ENCODE measurements at regions not wholly inside any gene's neighbourhood (a gene's known extent, or its start where the extent isn't known, plus 50 kb on each side); places are given as distances from the start of the nearest gene placed in this dataset.

DNA sequence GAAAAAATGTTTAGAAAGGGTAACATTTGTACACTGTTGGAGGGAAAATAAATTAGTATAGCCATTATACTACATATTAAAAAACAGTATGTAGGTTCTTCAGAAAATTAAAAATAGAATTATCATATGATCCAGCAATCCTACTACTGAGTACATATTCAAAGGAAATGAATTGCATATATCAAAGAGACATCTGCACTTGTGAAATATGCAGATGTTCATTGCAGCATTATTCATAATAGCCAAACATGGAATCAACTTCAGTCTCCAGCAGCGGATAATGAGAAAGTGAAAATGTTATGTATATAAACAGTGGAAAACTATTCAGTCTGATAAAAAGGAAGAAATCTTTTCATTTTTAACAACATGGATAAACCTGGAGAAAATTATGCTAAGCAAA lies 695.5 kb downstream of the SLCO4C1 start:
- Histone ChIP-seq H3K9ac (ENCODE audit: low read depth in 1 of 2, low read length in 2 of 2) (no peak overlapping the region), H3K27me3 (ENCODE audit: control insufficient read depth in 4 of 4, insufficient read depth in 4 of 4, low read length in 3 of 4) (no peaks in the 10 kb centered on the region), H3K4me1 (ENCODE audit: control insufficient read depth in 4 of 4, insufficient read depth in 4 of 4, low read length in 3 of 4) (no peaks in the 10 kb centered on the region), H3K27ac (ENCODE audit: low read depth in 1 of 2, low read length in 2 of 2) (no peak overlapping the region), H3K36me3 (ENCODE audit: control insufficient read depth in 4 of 4, insufficient read depth in 3 of 4, low read depth in 1 of 4, low read length in 3 of 4) (no peaks in the 10 kb centered on the region), H3K4me3 (ENCODE audit: low read depth in 1 of 3, low read length in 3 of 3) (no peak overlapping the region), H3K9me3 (ENCODE audit: control insufficient read depth in 4 of 4, low read length in 3 of 4) (no peaks in the 10 kb centered on the region)
- no peak for DNase-seq (ENCODE audit: low spot score)
- TF ChIP-seq RXRA (IDR thresholded peaks at IDR 0.05) (no peak), GABPA (IDR thresholded peaks at IDR 0.05 in 1 of 2, conservative IDR thresholded peaks at IDR 0.05 in 1 of 2) (no peak)
- WGBS: 92% methylated on average over 1 of the region's 1 CpG

DNA sequence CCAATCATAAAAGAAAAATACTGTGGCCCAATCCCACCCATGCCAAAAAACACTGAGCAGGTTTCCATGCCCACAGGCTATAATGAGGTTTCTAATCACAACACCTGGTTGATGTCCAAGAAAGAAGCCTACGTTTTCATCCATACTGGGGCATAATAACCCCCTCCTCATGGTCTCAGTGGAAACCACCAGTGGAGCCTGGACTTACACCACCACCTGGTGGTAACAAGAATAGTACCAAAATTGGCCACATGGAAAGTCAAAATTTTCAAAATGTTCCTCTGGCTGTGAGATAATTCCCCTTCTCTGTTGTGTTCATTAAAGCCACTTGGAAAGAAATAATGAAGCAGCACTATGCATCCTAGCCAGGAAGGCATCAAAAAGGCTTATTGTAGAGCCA lies 687.3 kb upstream of the ST8SIA4 start:
- Histone ChIP-seq H3K9me3 (ENCODE audit: control insufficient read depth in 4 of 4, low read length in 3 of 4) (peaks cover 0 to 5% (median under 1%) of the 10 kb centered on the region in 4 donors), H3K9ac (ENCODE audit: low read depth in 1 of 2, low read length in 2 of 2) (no peak overlapping the region), H3K4me3 (ENCODE audit: low read depth in 1 of 3, low read length in 3 of 3) (no peak overlapping the region), H3K27me3 (ENCODE audit: control insufficient read depth in 4 of 4, insufficient read depth in 4 of 4, low read length in 3 of 4) (no peaks in the 10 kb centered on the region), H3K4me1 (ENCODE audit: control insufficient read depth in 4 of 4, insufficient read depth in 4 of 4, low read length in 3 of 4) (no peaks in the 10 kb centered on the region), H3K36me3 (ENCODE audit: control insufficient read depth in 4 of 4, insufficient read depth in 3 of 4, low read depth in 1 of 4, low read length in 3 of 4) (no peaks in the 10 kb centered on the region), H3K27ac (ENCODE audit: low read depth in 1 of 2, low read length in 2 of 2) (no peak overlapping the region)
- WGBS: 25% methylated on average over 1 of the region's 1 CpG
- DNase-seq (ENCODE audit: low spot score): no peak
- TF ChIP-seq EGR1 (IDR thresholded peaks at IDR 0.05; ENCODE audit: low read depth in 2 of 2) (no peak), HNF4G (IDR thresholded peaks at IDR 0.05) (no peak), TAF1 (conservative IDR thresholded peaks at IDR 0.05) (no peak), YY1 (IDR thresholded peaks at IDR 0.05) (no peak), NR2F2 (IDR thresholded peaks at IDR 0.05) (no peak), HNF4A (conservative IDR thresholded peaks at IDR 0.05) (no peak), RXRA (IDR thresholded peaks at IDR 0.05) (no peak), FOXA1 (IDR thresholded peaks at IDR 0.05) (no peak), SP1 (IDR thresholded peaks at IDR 0.05) (no peak), FOXA2 (IDR thresholded peaks at IDR 0.05) (no peak), GABPA (IDR thresholded peaks at IDR 0.05 in 1 of 2, conservative IDR thresholded peaks at IDR 0.05 in 1 of 2) (no peak)
- TF ChIP-seq, protein P1, sequence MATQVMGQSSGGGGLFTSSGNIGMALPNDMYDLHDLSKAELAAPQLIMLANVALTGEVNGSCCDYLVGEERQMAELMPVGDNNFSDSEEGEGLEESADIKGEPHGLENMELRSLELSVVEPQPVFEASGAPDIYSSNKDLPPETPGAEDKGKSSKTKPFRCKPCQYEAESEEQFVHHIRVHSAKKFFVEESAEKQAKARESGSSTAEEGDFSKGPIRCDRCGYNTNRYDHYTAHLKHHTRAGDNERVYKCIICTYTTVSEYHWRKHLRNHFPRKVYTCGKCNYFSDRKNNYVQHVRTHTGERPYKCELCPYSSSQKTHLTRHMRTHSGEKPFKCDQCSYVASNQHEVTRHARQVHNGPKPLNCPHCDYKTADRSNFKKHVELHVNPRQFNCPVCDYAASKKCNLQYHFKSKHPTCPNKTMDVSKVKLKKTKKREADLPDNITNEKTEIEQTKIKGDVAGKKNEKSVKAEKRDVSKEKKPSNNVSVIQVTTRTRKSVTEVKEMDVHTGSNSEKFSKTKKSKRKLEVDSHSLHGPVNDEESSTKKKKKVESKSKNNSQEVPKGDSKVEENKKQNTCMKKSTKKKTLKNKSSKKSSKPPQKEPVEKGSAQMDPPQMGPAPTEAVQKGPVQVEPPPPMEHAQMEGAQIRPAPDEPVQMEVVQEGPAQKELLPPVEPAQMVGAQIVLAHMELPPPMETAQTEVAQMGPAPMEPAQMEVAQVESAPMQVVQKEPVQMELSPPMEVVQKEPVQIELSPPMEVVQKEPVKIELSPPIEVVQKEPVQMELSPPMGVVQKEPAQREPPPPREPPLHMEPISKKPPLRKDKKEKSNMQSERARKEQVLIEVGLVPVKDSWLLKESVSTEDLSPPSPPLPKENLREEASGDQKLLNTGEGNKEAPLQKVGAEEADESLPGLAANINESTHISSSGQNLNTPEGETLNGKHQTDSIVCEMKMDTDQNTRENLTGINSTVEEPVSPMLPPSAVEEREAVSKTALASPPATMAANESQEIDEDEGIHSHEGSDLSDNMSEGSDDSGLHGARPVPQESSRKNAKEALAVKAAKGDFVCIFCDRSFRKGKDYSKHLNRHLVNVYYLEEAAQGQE (IDR thresholded peaks at IDR 0.05): no peak
- TF ChIP-seq, protein P2, sequence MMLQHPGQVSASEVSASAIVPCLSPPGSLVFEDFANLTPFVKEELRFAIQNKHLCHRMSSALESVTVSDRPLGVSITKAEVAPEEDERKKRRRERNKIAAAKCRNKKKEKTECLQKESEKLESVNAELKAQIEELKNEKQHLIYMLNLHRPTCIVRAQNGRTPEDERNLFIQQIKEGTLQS (IDR thresholded peaks at IDR 0.05): no peak
- TF ChIP-seq, protein P3, sequence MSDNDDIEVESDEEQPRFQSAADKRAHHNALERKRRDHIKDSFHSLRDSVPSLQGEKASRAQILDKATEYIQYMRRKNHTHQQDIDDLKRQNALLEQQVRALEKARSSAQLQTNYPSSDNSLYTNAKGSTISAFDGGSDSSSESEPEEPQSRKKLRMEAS (IDR thresholded peaks at IDR 0.05): no peak
- TF ChIP-seq, protein P4, sequence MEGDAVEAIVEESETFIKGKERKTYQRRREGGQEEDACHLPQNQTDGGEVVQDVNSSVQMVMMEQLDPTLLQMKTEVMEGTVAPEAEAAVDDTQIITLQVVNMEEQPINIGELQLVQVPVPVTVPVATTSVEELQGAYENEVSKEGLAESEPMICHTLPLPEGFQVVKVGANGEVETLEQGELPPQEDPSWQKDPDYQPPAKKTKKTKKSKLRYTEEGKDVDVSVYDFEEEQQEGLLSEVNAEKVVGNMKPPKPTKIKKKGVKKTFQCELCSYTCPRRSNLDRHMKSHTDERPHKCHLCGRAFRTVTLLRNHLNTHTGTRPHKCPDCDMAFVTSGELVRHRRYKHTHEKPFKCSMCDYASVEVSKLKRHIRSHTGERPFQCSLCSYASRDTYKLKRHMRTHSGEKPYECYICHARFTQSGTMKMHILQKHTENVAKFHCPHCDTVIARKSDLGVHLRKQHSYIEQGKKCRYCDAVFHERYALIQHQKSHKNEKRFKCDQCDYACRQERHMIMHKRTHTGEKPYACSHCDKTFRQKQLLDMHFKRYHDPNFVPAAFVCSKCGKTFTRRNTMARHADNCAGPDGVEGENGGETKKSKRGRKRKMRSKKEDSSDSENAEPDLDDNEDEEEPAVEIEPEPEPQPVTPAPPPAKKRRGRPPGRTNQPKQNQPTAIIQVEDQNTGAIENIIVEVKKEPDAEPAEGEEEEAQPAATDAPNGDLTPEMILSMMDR (IDR thresholded peaks at IDR 0.05; ENCODE audit: low read depth, low read length, missing input control): no peak
- TF ChIP-seq, protein P5, sequence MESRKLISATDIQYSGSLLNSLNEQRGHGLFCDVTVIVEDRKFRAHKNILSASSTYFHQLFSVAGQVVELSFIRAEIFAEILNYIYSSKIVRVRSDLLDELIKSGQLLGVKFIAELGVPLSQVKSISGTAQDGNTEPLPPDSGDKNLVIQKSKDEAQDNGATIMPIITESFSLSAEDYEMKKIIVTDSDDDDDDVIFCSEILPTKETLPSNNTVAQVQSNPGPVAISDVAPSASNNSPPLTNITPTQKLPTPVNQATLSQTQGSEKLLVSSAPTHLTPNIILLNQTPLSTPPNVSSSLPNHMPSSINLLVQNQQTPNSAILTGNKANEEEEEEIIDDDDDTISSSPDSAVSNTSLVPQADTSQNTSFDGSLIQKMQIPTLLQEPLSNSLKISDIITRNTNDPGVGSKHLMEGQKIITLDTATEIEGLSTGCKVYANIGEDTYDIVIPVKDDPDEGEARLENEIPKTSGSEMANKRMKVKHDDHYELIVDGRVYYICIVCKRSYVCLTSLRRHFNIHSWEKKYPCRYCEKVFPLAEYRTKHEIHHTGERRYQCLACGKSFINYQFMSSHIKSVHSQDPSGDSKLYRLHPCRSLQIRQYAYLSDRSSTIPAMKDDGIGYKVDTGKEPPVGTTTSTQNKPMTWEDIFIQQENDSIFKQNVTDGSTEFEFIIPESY (IDR thresholded peaks at IDR 0.05): no peak

Measured in liver (tissue), 8 donors.